ENCODE measurements at regions not wholly inside any gene's neighbourhood (a gene's known extent, or its start where the extent isn't known, plus 50 kb on each side); places are given as distances from the start of the nearest gene placed in this dataset.

GRCh38 chr1:221303623-221304022 lies 424.4 kb downstream of the HLX start:
- TF ChIP-seq PATZ1 (CRISPR knock-in tag; IDR thresholded peaks at IDR 0.05; ENCODE audit: borderline replicate concordance) (no peak), TOX (CRISPR knock-in tag; IDR thresholded peaks at IDR 0.05; ENCODE audit: borderline replicate concordance) (no peak), GLIS3 (CRISPR knock-in tag; IDR thresholded peaks at IDR 0.05) (no peak), TSHZ2 (CRISPR knock-in tag; IDR thresholded peaks at IDR 0.05) (no peak), ZNF70 (CRISPR knock-in tag; IDR thresholded peaks at IDR 0.05) (no peak), BACH2 (CRISPR knock-in tag; IDR thresholded peaks at IDR 0.05; ENCODE audit: borderline replicate concordance) (no peak), ZC3H10 (CRISPR knock-in tag; IDR thresholded peaks at IDR 0.05) (no peak), CREB5 (CRISPR knock-in tag; IDR thresholded peaks at IDR 0.05; ENCODE audit: low read depth) (no peak)
